Type B pancreatic cell (in vitro differentiated cells): ENCODE measurements at regions not wholly inside any gene's neighbourhood (a gene's known extent, or its start where the extent isn't known, plus 50 kb on each side); places are given as distances from the start of the nearest gene placed in this dataset.
A peak's percentile ranks its signal among the peaks of the same experiment; 100 is the strongest.

Source experiments
- DNase-seq: peaks from one replicate; pipeline ENCODE4 v3.0.0; 2021; ENCODE audit warnings: mixed read lengths; ENCODE audit not compliant: unreplicated experiment; ENCODE audit errors: extremely low spot score
- H3K27ac Mint-ChIP-seq: 2 replicates; pipeline ENCODE4 v1.8.0; 2021; ENCODE audit warnings: mild to moderate bottlenecking, mixed read lengths
- H3K27me3 Mint-ChIP-seq: 2 replicates; pipeline ENCODE4 v1.8.0; 2021; ENCODE audit warnings: mixed read lengths
- H3K36me3 Mint-ChIP-seq: 2 replicates; pipeline ENCODE4 v1.8.0; 2021; ENCODE audit warnings: mixed read lengths
- H3K4me1 Mint-ChIP-seq: one replicate; pipeline ENCODE4 v1.8.0; 2021; ENCODE audit warnings: mixed read lengths; ENCODE audit not compliant: unreplicated experiment
- H3K4me3 Mint-ChIP-seq: 2 replicates; pipeline ENCODE4 v1.8.0; 2021; ENCODE audit warnings: mild to moderate bottlenecking, mixed read lengths
- H3K9me3 Mint-ChIP-seq: 2 replicates; pipeline ENCODE4 v1.8.0; 2021; ENCODE audit warnings: mixed read lengths
- TF ChIP-seq, protein P1 (sequence below): fragments of 200-600 bp; sonication (generic); conservative IDR thresholded peaks from 2 replicates; pipeline ENCODE4 v1.5.0; 2021; ENCODE audit warnings: antibody characterized with exemption, mild to moderate bottlenecking

DNA sequence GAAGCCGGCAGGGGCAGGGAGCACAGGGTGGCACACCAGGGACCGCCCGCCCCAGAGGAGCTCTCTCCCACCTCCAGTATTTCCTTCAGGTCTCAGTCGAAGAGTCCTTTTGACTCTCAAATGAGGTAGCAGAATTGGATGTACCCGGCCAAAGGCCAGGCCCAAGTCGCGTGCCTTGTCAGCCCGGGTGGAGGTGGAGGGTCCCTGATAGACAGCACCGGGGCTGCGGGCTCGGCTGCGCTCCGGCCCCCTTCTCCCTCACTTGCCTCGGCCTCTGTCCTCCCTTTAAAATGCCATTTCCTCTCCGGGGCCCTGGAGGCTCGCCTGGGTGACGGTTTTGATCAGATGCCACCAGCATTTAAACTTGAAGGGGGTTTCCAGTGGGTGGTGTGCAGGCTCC is 198.9 kb upstream of the SOX11 start:
- peaks cover 7% of the 10 kb centered on the region for H3K27me3 Mint-ChIP-seq
- TF ChIP-seq, protein P1, sequence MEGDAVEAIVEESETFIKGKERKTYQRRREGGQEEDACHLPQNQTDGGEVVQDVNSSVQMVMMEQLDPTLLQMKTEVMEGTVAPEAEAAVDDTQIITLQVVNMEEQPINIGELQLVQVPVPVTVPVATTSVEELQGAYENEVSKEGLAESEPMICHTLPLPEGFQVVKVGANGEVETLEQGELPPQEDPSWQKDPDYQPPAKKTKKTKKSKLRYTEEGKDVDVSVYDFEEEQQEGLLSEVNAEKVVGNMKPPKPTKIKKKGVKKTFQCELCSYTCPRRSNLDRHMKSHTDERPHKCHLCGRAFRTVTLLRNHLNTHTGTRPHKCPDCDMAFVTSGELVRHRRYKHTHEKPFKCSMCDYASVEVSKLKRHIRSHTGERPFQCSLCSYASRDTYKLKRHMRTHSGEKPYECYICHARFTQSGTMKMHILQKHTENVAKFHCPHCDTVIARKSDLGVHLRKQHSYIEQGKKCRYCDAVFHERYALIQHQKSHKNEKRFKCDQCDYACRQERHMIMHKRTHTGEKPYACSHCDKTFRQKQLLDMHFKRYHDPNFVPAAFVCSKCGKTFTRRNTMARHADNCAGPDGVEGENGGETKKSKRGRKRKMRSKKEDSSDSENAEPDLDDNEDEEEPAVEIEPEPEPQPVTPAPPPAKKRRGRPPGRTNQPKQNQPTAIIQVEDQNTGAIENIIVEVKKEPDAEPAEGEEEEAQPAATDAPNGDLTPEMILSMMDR: no peak
- H3K27ac Mint-ChIP-seq: no peak overlapping the region
- H3K4me1 Mint-ChIP-seq: peaks cover 13% of the 10 kb centered on the region
- H3K36me3 Mint-ChIP-seq: no peaks in the 10 kb centered on the region
- no peak for DNase-seq
- H3K9me3 Mint-ChIP-seq: no peaks in the 10 kb centered on the region
- no peak overlapping the region for H3K4me3 Mint-ChIP-seq

GRCh38 chr2:5494212-5494611 is 198.0 kb upstream of the SOX11 start:
- Mint-ChIP-seq H3K36me3 (no peaks in the 10 kb centered on the region), H3K9me3 (no peaks in the 10 kb centered on the region), H3K27ac (no peak overlapping the region), H3K4me1 (peaks cover 13% of the 10 kb centered on the region), H3K4me3 (no peak overlapping the region), H3K27me3 (peaks cover 7% of the 10 kb centered on the region)
- TF ChIP-seq, protein P1: no peak
- no peak for DNase-seq

- peaks cover 13% of the 10 kb centered on the region for H3K4me1 Mint-ChIP-seq
- no peak overlapping the region for H3K27ac Mint-ChIP-seq
- H3K27me3 Mint-ChIP-seq: peaks cover 3% of the 10 kb centered on the region
- no peaks in the 10 kb centered on the region for H3K36me3 Mint-ChIP-seq
- DNase-seq: no peak
- TF ChIP-seq, protein P1: no peak
- H3K4me3 Mint-ChIP-seq: peak overlapping the region; percentile 33
- no peaks in the 10 kb centered on the region for H3K9me3 Mint-ChIP-seq
These were observed 196.6 kb upstream of the SOX11 start for GRCh38 chr2:5495586-5495985.

- TF ChIP-seq, protein P1: no peak
These were observed 194.3 kb upstream of the SOX11 start for GRCh38 chr2:5497874-5498273.

GRCh38 chr2:5501807-5502206 is 190.4 kb upstream of the SOX11 start:
- DNase-seq: no peak
- H3K36me3 Mint-ChIP-seq: no peaks in the 10 kb centered on the region
- no peak overlapping the region for H3K4me3 Mint-ChIP-seq
- TF ChIP-seq, protein P1: no peak
- H3K4me1 Mint-ChIP-seq: no peaks in the 10 kb centered on the region
- no peaks in the 10 kb centered on the region for H3K9me3 Mint-ChIP-seq
- no peaks in the 10 kb centered on the region for H3K27me3 Mint-ChIP-seq
- H3K27ac Mint-ChIP-seq: no peak overlapping the region

More at GRCh38 chr2:5497874-5498273, 194.3 kb upstream of the SOX11 start:
- Mint-ChIP-seq H3K9me3 (no peaks in the 10 kb centered on the region), H3K4me1 (peaks cover 10% of the 10 kb centered on the region), H3K27me3 (peaks cover 3% of the 10 kb centered on the region), H3K4me3 (no peak overlapping the region), H3K36me3 (no peaks in the 10 kb centered on the region), H3K27ac (no peak overlapping the region)
- no peak for DNase-seq

DNA sequence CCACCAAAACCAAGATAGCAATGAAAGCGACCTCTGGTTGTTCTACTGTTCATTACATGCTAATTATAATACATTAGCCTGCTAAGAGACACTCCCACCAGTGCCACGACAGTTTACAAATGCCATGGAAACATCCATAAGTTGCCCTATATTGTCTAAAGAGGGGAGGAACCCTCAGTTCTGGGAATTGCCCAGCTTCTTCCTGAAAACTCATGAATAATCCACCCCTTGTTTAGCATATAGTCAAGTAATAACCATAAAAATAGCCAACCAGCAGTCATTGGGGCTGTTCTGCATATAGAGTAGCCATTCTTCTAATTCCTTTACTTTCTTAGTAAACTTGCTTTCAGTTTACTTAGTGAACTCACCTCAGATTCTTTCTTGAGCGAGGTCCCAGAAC is 189.8 kb upstream of the SOX11 start:
- H3K27me3 Mint-ChIP-seq: no peaks in the 10 kb centered on the region
- H3K27ac Mint-ChIP-seq: no peak overlapping the region
- H3K9me3 Mint-ChIP-seq: no peaks in the 10 kb centered on the region
- no peak overlapping the region for H3K4me3 Mint-ChIP-seq
- H3K4me1 Mint-ChIP-seq: peaks cover 4% of the 10 kb centered on the region
- H3K36me3 Mint-ChIP-seq: no peaks in the 10 kb centered on the region
- no peak for DNase-seq
- TF ChIP-seq, protein P1: no peak
